ENCODE measurements at regions not wholly inside any gene's neighbourhood (a gene's known extent, or its start where the extent isn't known, plus 50 kb on each side); places are given as distances from the start of the nearest gene placed in this dataset.

- Histone ChIP-seq H3K4me3 (ENCODE audit: low read length in 3 of 3) (no peak overlapping the region), H3K9me3 (ENCODE audit: control insufficient read depth in 2 of 3, insufficient read depth in 1 of 3, low read length in 3 of 3) (no peaks in the 10 kb centered on the region), H3K36me3 (ENCODE audit: control insufficient read depth in 2 of 3, insufficient read depth in 3 of 3, low read length in 3 of 3) (no peaks in the 10 kb centered on the region), H3K4me1 (ENCODE audit: control insufficient read depth in 2 of 3, insufficient read depth in 2 of 3, low read depth in 1 of 3, low read length in 3 of 3) (no peaks in the 10 kb centered on the region), H3K9ac (ENCODE audit: low read length in 3 of 3) (no peak overlapping the region), H3K27me3 (ENCODE audit: control insufficient read depth, insufficient read depth, low read length) (no peaks in the 10 kb centered on the region), H3K27ac (ENCODE audit: low read depth in 2 of 2, low read length in 2 of 2) (no peak overlapping the region)
- no peak for DNase-seq
- no peak for FAIRE-seq
- intact Hi-C loops (cut with DNase I), result no loop called here
- no peak for TF ChIP-seq CTCF (IDR thresholded peaks at IDR 0.05; ENCODE audit: borderline replicate concordance, extremely low read depth, insufficient read depth)
These were observed 603.9 kb upstream of the CADM1 start for GRCh38 chr11:116108161-116108560.

GRCh38 chr11:116107229-116107628 lies 603.0 kb upstream of the CADM1 start:
- no peak for FAIRE-seq
- H3K27ac ChIP-seq (ENCODE audit: low read depth in 2 of 2, low read length in 2 of 2), result no peak overlapping the region
- H3K4me1 ChIP-seq (ENCODE audit: control insufficient read depth in 2 of 3, insufficient read depth in 2 of 3, low read depth in 1 of 3, low read length in 3 of 3), result no peaks in the 10 kb centered on the region

GRCh38 chr11:116104498-116105174 lies 600.4 kb upstream of the CADM1 start:
- H3K36me3 ChIP-seq (ENCODE audit: control insufficient read depth in 2 of 3, insufficient read depth in 3 of 3, low read length in 3 of 3), result no peaks in the 10 kb centered on the region
- H3K27ac ChIP-seq (ENCODE audit: low read depth in 2 of 2, low read length in 2 of 2), result no peak overlapping the region
- H3K9ac ChIP-seq (ENCODE audit: low read length in 3 of 3), result no peak overlapping the region
- no peak for DNase-seq
- H3K4me3 ChIP-seq (ENCODE audit: low read length in 3 of 3), result no peak overlapping the region
- H3K27me3 ChIP-seq (ENCODE audit: control insufficient read depth, insufficient read depth, low read length), result no peaks in the 10 kb centered on the region
- intact Hi-C loops (cut with DNase I), result no loop called here
- TF ChIP-seq CTCF (IDR thresholded peaks at IDR 0.05; ENCODE audit: borderline replicate concordance, extremely low read depth, insufficient read depth), result no peak
- no peak for FAIRE-seq
- H3K9me3 ChIP-seq (ENCODE audit: control insufficient read depth in 2 of 3, insufficient read depth in 1 of 3, low read length in 3 of 3), result no peaks in the 10 kb centered on the region
- H3K4me1 ChIP-seq (ENCODE audit: control insufficient read depth in 2 of 3, insufficient read depth in 2 of 3, low read depth in 1 of 3, low read length in 3 of 3), result no peaks in the 10 kb centered on the region

More at GRCh38 chr11:116107229-116107628, 603.0 kb upstream of the CADM1 start:
- Histone ChIP-seq H3K9me3 (ENCODE audit: control insufficient read depth in 2 of 3, insufficient read depth in 1 of 3, low read length in 3 of 3) (no peaks in the 10 kb centered on the region), H3K9ac (ENCODE audit: low read length in 3 of 3) (no peak overlapping the region), H3K36me3 (ENCODE audit: control insufficient read depth in 2 of 3, insufficient read depth in 3 of 3, low read length in 3 of 3) (no peaks in the 10 kb centered on the region), H3K4me3 (ENCODE audit: low read length in 3 of 3) (no peak overlapping the region), H3K27me3 (ENCODE audit: control insufficient read depth, insufficient read depth, low read length) (no peaks in the 10 kb centered on the region)
- no peak for DNase-seq
- intact Hi-C loops (cut with DNase I), result no loop called here
- no peak for TF ChIP-seq CTCF (IDR thresholded peaks at IDR 0.05; ENCODE audit: borderline replicate concordance, extremely low read depth, insufficient read depth)

GRCh38 chr11:116101902-116102301 lies 597.7 kb upstream of the CADM1 start:
- Histone ChIP-seq H3K27ac (ENCODE audit: low read depth in 2 of 2, low read length in 2 of 2) (no peak overlapping the region), H3K4me1 (ENCODE audit: control insufficient read depth in 2 of 3, insufficient read depth in 2 of 3, low read depth in 1 of 3, low read length in 3 of 3) (no peaks in the 10 kb centered on the region), H3K9ac (ENCODE audit: low read length in 3 of 3) (no peak overlapping the region), H3K27me3 (ENCODE audit: control insufficient read depth, insufficient read depth, low read length) (no peaks in the 10 kb centered on the region), H3K9me3 (ENCODE audit: control insufficient read depth in 2 of 3, insufficient read depth in 1 of 3, low read length in 3 of 3) (no peaks in the 10 kb centered on the region), H3K4me3 (ENCODE audit: low read length in 3 of 3) (no peak overlapping the region), H3K36me3 (ENCODE audit: control insufficient read depth in 2 of 3, insufficient read depth in 3 of 3, low read length in 3 of 3) (no peaks in the 10 kb centered on the region)
- DNase-seq (peak in 2 of 5 donors; percentile 43 to 44), FAIRE-seq (no peak)
- TF ChIP-seq CTCF (IDR thresholded peaks at IDR 0.05; ENCODE audit: borderline replicate concordance, extremely low read depth, insufficient read depth), result no peak
- intact Hi-C loops (cut with DNase I), result no loop called here
